GDM1 (cell line): ENCODE measurements at regions not wholly inside any gene's neighbourhood (a gene's known extent, or its start where the extent isn't known, plus 50 kb on each side); places are given as distances from the start of the nearest gene placed in this dataset.
"Not testable (repeated sequence)": the region's sequence is repeated elsewhere in the genome, so short reads cannot be mapped to it uniquely, and the experiment has no call there.

Experiments
- DNase-seq: peaks from one replicate; lab custom pipeline; 2025; lab: John Stamatoyannopoulos, UW

GRCh38 chr2:144989579-144990270 lies 469.8 kb upstream of the ZEB2 start:
- no peak for DNase-seq

- no peak for DNase-seq
Observed at GRCh38 chr2:144988591-144988990, 468.7 kb upstream of the ZEB2 start.

GRCh38 chr2:144986691-144987090 lies 466.8 kb upstream of the ZEB2 start:
- no peak for DNase-seq

DNA sequence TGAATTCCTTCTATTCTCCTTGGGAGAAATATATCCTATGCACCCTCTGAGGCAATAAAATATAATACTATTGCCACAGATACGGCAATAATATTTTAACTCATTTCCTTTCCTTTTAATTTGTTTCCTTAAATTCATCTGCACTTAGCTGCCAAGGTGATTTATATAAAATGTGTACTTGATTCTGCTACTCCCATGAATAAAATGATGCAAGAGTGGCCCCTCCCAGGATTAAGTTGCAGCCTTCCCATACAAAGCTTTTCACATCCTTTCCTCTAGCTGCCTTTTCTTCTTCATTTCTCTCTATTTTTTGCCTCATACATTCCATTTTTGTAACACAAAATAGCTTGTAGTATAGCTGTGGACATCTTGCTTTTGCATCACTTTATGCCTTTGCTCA lies 464.1 kb upstream of the ZEB2 start:
- DNase-seq = no peak

- DNase-seq = no peak
Observed at GRCh38 chr2:144983107-144983506, 463.2 kb upstream of the ZEB2 start.

- DNase-seq = no peak
Observed at GRCh38 chr2:144982481-144982880, 462.6 kb upstream of the ZEB2 start.

DNA sequence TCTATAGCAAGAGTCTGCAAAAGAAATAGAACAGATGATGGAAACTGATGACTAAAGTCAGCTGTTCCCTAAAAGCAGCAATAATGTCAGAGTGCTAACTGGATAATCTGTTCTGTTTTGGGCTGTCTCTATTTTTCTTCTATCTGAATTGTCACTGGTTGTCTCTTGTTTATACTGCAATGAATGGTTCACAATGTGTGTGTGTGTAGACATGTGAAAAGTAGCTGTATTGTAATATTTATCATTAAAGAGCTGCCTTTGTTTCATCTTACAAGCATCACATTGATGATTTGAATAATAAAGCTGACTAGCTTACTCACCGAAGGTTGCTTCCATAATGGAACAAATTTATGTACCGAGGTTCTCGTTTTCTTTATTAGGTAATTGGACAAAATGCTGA lies 456.0 kb upstream of the ZEB2 start:
- no peak for DNase-seq

DNA sequence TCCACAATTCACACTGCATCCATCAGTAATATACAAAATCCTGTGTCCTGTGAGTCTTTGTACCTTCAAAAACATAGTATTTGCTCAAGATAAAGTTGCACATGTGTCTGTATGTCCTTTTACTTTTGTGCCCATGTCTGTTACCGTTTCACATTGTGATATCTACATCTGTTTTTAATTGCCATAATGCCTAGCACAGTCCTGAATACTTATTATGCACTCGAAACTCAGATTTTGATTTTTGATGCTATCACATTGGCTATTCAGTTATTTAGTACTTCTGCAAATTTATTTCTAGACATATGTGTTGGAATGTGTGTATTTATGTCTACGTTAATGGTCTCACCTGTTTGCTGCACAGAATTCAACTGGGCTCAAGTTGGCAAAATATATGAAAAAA lies 452.8 kb upstream of the ZEB2 start:
- no peak for DNase-seq

DNA sequence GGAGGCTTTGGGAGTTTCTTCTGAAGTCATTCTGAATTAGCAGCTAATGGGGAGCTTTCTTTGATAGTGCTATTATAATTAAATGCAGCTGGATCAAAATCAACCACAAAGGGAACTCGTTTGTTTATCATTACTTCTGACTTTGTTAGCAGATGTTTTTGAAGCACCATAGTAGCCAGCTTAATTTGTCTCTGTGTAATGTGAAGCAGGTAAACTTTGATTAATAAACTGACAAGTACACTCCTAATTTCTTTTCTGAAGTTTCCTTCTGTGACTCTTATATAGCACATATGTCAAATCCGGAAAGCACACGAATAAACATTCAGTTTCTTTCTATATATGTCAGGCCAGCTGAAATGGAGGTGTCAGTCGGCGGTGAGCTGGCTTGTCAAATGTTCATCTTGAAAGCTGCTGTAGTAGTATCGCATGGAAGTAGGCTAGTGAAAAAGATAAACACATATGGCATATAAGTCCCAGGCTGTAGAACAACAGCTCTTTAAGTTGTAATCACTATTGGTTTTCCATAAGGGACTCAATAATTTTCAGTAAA lies 451.9 kb upstream of the ZEB2 start:
- DNase-seq = no peak

GRCh38 chr2:144970410-144970809 lies 450.5 kb upstream of the ZEB2 start:
- DNase-seq = not testable (repeated sequence)

- not testable (repeated sequence) for DNase-seq
Observed at GRCh38 chr2:144969564-144969963, 449.6 kb upstream of the ZEB2 start.

DNA sequence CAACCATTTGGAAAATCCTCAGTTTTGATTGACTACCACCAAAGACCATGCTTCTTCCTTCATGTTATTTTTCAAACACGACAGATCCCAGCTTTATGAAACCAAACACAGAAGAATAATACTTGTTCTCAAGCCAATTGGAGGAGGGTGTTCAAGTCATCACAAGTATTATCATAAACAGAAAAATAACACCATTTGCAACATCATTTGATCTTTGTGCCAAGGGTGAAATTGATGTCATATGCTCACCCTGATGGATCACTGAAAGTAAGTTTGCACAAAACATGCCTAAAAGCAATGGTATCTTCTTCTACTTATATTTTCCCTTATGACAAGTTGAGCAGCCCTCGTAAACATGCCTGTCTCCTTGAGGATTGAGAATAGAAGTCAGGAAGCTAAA lies 448.0 kb upstream of the ZEB2 start:
- DNase-seq = no peak

DNA sequence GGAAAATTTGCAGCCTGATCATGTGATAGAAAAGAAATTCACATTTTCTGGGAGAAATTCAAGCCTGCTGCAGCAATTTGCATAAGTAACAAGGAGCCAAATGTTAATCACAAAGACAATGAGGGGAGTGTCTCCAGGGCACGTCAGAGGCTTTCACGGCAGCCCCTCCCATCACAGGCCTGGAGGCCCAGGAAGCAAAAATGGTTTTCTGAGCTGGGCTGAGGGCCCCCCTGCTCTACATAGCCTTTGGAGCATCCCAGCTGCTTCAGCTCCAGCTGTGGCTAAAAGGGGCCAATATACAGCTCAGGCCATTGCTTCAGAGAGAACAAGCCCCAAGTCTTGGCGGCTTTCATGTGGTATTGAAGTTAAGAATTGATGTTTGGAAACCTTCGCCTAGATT lies 445.3 kb upstream of the ZEB2 start:
- no peak for DNase-seq

DNA sequence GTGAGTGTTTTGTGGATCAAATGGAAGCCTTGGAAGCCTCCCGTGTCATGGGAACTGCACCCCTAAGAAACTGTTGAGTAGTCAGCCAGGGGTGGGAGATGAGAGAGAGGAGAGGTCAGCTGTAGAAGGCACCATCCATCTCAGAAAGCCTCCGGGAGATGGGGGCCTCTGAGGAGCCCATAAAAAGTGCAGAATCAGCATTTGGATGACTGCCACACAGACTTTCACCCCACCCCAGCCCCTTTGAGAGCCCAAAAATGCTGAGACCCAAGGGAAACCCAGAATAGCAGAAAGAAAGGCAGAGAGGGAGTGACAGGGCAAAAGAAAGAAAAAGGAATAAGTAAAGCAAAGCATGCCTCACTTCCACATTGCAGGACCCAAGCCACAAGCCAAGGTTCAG lies 443.1 kb upstream of the ZEB2 start:
- DNase-seq = no peak

GRCh38 chr2:144959416-144959815 lies 439.5 kb upstream of the ZEB2 start:
- DNase-seq = no peak

DNA sequence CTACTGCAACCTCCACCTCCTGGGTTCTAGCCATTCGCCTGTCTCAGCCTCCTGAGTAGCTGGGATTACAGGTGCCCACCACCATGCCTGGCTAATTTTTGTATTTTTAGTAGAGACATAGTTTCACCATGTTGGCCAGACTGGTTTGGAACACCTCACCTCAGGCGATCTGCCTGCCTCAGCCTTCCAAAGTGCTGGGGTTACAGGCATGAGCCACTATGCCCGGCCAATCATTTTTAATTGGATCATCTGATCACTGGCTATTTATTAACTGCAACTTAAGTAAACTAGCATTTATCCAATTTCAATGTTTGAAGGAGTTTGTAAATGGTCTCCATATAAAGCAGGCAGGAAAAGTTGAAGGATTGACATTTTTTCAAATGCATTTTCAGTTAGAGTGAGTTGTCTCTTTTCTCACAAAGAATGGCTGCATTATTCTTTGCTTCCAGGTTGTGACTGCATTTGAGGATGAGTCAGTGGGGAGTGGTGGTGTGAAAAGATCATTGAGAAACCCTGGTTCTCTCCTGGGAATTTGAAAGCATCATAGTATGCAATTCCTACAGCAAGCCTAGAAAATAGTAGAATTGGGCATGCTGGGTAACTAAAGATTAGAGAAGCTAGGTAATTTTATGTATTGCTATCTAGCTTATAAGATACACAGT lies 431.1 kb upstream of the ZEB2 start:
- DNase-seq = no peak

DNA sequence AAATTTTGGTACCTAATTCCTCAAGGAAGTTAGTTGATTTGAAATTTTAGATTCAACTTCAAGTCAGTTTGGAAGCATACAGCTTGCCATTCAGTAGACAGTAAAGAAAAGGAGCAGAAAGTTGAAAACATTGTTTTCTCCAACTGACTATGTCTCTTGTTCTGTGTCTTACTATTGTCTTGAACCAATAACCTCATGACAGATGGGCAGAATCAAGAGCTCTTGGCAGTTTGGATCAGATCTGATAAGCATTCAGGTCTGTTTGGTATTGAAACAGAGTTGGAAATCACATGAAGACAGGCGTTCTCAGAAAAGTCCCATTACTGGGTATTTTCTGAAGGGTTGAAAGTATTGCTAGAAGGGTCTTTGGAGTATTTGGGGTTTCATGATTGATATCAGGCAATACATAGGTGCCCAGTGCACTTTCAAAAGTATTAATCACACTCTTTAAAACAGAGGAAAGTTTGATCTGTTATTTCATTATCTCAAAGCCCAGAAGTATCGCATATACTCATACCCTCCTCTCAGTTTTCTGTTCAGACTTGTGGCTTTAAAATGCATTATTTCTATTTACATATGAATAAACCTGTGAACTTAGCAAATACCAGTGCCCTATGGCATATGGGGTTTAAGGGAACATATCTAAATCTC lies 428.4 kb upstream of the ZEB2 start:
- DNase-seq = no peak

DNA sequence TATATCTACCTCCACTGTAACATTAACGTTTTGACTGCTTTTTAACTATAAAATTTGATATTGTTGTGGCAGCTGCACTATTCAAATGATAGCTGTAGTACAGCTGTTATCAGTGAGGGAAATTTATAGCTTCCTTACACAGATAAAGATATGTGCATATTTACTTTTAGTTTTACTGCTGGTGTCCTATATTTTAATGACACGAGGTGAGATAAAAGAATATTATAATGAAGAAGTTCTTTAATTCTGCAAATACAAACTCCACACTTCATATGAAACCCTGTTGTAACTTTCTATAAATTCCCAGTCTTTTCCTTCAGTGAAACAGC lies 427.8 kb upstream of the ZEB2 start:
- no peak for DNase-seq

GRCh38 chr2:144946263-144946662 lies 426.3 kb upstream of the ZEB2 start:
- no peak for DNase-seq

DNA sequence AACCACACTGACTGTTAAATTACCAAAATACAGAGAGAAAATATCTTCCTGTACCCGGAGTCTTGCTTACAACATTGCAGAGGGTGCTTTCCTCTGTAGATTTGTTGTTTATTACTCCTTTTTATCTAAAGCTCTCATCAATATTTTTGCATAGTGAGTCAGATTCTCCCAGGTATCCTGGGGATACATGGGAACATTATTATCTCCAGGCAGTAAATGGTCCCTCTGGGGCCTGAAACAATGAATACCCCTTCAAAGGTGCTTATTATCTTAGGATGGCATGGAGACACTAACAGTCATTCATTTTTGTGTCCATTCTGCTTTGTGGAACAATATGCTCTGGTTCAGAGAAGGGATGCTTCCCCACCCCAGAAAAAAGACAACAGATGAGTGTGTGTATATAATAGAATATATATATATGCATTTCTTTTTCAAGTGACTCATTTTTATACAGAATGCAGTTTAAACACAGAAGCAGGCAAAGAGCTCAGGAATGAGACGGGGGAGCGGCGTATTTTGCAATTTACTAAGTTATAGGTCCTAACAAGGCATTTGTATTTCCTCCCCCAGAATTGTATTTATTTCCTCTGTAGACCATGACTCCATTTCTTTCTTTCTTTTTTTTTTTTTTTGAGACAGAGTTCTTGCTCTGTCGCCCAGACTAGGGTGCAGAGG lies 424.8 kb upstream of the ZEB2 start:
- no peak for DNase-seq

DNA sequence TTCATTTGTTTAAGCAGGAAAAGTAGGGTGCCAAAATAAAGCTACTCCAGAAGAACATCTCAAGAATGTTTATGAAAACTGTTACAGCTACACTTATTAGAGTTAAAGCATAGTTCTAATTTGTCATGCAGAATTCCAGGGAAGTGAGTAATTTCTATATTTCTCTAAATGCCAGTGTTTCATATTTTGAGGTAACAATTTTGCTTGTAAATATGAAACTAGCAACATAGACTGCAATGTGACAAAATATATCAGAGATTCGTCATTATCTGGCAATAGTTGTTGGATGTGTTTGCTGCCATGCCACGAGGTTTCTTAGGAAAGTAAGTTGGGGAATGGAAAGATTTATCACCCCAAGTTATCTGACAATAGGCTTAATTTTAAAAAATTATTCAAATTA lies 424.1 kb upstream of the ZEB2 start:
- DNase-seq = no peak

- DNase-seq = no peak
Observed at GRCh38 chr2:144943293-144943941, 423.5 kb upstream of the ZEB2 start.
